ENCODE measurements at regions not wholly inside any gene's neighbourhood (a gene's known extent, or its start where the extent isn't known, plus 50 kb on each side); places are given as distances from the start of the nearest gene placed in this dataset.

DNA sequence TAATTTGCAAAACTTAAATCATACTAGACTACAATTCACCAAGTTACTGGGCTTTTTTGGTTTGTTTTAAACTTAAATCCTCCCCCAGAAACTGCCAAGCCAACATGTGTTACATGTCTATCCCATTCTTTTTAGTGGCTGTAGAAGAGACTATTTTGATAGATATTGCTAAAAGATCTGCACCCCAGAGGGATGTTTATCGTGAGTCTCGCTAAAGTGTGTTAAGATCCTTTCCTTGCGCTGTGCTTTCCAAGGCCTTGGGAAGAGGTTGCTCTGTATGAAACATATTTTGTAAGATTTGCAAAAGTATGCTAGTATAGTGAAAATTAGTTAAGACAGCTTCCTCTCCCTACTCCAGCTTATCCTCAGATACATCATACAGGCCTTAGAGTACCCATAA lies 63.0 kb downstream of the GPX5 start:
- POLR2A ChIA-PET: interaction anchor here (1.1 to 1.4 kb wide), 2 partner anchors 100 to 781 kb away, joined by 3 to 4 read pairs; a partner anchor contains a TSS
- peak overlapping the region; percentile 21; the same call in 1 of the 3 replicates for H3K4me3 ChIP-seq
- DNase-seq (ENCODE audit: low read depth in 1 of 2, low spot score in 1 of 2): no peak
- peaks cover 30% of the 10 kb centered on the region for H3K4me1 ChIP-seq
- TF ChIP-seq SREBF2 (IDR thresholded peaks at IDR 0.05) (no peak), MAZ (IDR thresholded peaks at IDR 0.05; ENCODE audit: borderline replicate concordance, low read depth, low read length) (no peak), NFE2L2 (conservative IDR thresholded peaks at IDR 0.05; ENCODE audit: low read length) (no peak), EP300 (IDR thresholded peaks at IDR 0.05) (no peak), PHF8 (IDR thresholded peaks at IDR 0.05; ENCODE audit: borderline replicate concordance, low read depth) (no peak), EHF (CRISPR knock-in tag; IDR thresholded peaks at IDR 0.05) (no peak), HOXA7 (CRISPR knock-in tag; IDR thresholded peaks at IDR 0.05) (no peak), GATA3 (IDR thresholded peaks at IDR 0.05; ENCODE audit: borderline replicate concordance) (no peak), KDM1A (IDR thresholded peaks at IDR 0.05; ENCODE audit: low read depth) (no peak), KDM5A (IDR thresholded peaks at IDR 0.05) (no peak), HDAC2 (IDR thresholded peaks at IDR 0.05) (no peak)
- TF ChIP-seq, protein P1, sequence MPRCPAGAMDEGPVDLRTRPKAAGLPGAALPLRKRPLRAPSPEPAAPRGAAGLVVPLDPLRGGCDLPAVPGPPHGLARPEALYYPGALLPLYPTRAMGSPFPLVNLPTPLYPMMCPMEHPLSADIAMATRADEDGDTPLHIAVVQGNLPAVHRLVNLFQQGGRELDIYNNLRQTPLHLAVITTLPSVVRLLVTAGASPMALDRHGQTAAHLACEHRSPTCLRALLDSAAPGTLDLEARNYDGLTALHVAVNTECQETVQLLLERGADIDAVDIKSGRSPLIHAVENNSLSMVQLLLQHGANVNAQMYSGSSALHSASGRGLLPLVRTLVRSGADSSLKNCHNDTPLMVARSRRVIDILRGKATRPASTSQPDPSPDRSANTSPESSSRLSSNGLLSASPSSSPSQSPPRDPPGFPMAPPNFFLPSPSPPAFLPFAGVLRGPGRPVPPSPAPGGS (IDR thresholded peaks at IDR 0.05): no peak
- TF ChIP-seq, protein P2, sequence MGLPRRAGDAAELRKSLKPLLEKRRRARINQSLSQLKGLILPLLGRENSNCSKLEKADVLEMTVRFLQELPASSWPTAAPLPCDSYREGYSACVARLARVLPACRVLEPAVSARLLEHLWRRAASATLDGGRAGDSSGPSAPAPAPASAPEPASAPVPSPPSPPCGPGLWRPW (IDR thresholded peaks at IDR 0.05): no peak
- TF ChIP-seq, protein P3, sequence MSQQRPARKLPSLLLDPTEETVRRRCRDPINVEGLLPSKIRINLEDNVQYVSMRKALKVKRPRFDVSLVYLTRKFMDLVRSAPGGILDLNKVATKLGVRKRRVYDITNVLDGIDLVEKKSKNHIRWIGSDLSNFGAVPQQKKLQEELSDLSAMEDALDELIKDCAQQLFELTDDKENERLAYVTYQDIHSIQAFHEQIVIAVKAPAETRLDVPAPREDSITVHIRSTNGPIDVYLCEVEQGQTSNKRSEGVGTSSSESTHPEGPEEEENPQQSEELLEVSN (IDR thresholded peaks at IDR 0.05; ENCODE audit: borderline replicate concordance, low read depth): no peak
- CTCF ChIA-PET: interaction anchor here (1.2 to 1.3 kb wide), 2 partner anchors 16 to 17 kb away, joined by 3 to 4 read pairs; no protein-coding TSS in a partner anchor
- ATAC-seq: no peak
- H3K4me2 ChIP-seq: peak overlapping the region; percentile 94
- no peak for FAIRE-seq
- WGBS (ENCODE audit: missing lambda C conversion rate): 78% methylated on average over 3 of the region's 3 CpGs
- H3K27ac ChIP-seq: peak overlapping the region in 1 of 2 experiments; percentile 54; a peak in 1 of 6 replicates
- H3K9me3 ChIP-seq: no peaks in the 10 kb centered on the region

DNA sequence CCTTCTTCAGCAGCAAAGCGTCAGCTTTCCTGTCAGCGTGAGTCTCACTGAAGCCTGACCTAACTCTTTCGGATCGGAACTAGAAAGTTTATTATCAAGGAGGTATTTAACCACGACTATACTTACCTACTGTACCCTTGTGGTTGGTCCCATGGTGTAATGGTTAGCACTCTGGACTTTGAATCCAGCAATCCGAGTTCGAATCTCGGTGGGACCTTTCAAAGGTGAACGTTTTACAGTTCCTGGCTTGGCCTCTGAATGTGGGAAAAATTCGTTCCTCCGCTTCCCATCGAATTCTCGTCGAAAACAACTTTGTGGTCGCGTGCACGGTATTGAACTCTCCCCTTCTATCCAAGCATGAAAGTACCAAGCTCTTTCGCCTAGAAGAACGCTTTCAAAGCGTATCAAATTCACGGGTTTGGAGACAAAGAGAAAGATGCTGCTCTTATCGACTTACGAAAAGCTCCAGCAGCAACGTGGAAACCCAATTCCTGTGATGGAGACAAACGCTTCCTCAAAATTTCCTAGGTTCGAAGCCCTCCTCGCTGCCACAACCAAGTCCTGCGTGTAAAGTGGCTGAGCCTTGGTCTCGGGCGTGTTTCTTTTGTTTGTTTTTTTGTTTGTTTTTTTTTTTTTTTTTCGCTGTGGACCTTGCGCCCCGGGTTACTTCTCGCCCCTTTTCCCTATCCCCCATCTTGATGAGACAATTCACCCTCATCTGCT lies 63.7 kb downstream of the GPX5 start:
- H3K4me2 ChIP-seq: peak overlapping the region; percentile 94
- ChIA-PET POLR2A (interaction anchor here (0.6 to 1.5 kb wide), 9 partner anchors 8 to 833 kb away, joined by 3 to 8 read pairs (median 4); a partner anchor contains a TSS), CTCF (interaction anchor here (0.6 to 1.3 kb wide), 4 partner anchors 15 to 866 kb away, joined by 3 to 4 read pairs (median 4); no protein-coding TSS in a partner anchor)
- H3K4me3 ChIP-seq: peak overlapping the region; percentile 40
- no peak for FAIRE-seq
- peak overlapping the region; percentile 17 to 73; a peak in 3 of 6 replicates for H3K27ac ChIP-seq
- 3% methylated on average over 34 of the region's 34 CpGs for WGBS (ENCODE audit: missing lambda C conversion rate)
- TF ChIP-seq BHLHE40 (IDR thresholded peaks at IDR 0.05; ENCODE audit: low read depth, low read length) (peak; percentile 81), POLR2AphosphoS2 (conservative IDR thresholded peaks at IDR 0.05; ENCODE audit: low read length) (no peak), NFE2L2 (conservative IDR thresholded peaks at IDR 0.05; ENCODE audit: low read length) (no peak), CHD2 (IDR thresholded peaks at IDR 0.05; ENCODE audit: low read length, partially characterized antibody) (peak; percentile 18), MAFK (IDR thresholded peaks at IDR 0.05; ENCODE audit: partially characterized antibody) (no peak), HOXB13 (CRISPR knock-in tag; IDR thresholded peaks at IDR 0.05; ENCODE audit: low read depth) (no peak), RNF2 (IDR thresholded peaks at IDR 0.05; ENCODE audit: borderline replicate concordance, low read depth) (no peak), SREBF2 (IDR thresholded peaks at IDR 0.05) (peak; percentile 71), GATA3 (IDR thresholded peaks at IDR 0.05; ENCODE audit: borderline replicate concordance) (peak; percentile 23; the same call in 1 of the 2 replicates), JUN (IDR thresholded peaks at IDR 0.05) (0 out of 5 replicates have a peak, but pooled peaks of 1 of the 2 experiments have one; percentile 33), ZC3H11A (IDR thresholded peaks at IDR 0.05) (no peak), CEBPB (IDR thresholded peaks at IDR 0.05) (peak in 1 of 2 experiments; percentile 24; a peak in 1 of 4 replicates), ESRRA (IDR thresholded peaks at IDR 0.05; ENCODE audit: borderline replicate concordance, low read length) (0 out of 2 replicates have a peak, but pooled peaks have one; percentile 64)
- TF ChIP-seq, protein P3 (IDR thresholded peaks at IDR 0.05; ENCODE audit: borderline replicate concordance, low read depth): no peak
- TF ChIP-seq, protein P2 (IDR thresholded peaks at IDR 0.05): no peak
- TF ChIP-seq, protein P4, sequence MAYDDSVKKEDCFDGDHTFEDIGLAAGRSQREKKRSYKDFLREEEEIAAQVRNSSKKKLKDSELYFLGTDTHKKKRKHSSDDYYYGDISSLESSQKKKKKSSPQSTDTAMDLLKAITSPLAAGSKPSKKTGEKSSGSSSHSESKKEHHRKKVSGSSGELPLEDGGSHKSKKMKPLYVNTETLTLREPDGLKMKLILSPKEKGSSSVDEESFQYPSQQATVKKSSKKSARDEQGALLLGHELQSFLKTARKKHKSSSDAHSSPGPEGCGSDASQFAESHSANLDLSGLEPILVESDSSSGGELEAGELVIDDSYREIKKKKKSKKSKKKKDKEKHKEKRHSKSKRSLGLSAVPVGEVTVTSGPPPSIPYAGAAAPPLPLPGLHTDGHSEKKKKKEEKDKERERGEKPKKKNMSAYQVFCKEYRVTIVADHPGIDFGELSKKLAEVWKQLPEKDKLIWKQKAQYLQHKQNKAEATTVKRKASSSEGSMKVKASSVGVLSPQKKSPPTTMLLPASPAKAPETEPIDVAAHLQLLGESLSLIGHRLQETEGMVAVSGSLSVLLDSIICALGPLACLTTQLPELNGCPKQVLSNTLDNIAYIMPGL (CRISPR knock-in tag; IDR thresholded peaks at IDR 0.05; ENCODE audit: borderline replicate concordance): peak; percentile 52; the same call in 1 of the 2 replicates
- TF ChIP-seq, protein P5, sequence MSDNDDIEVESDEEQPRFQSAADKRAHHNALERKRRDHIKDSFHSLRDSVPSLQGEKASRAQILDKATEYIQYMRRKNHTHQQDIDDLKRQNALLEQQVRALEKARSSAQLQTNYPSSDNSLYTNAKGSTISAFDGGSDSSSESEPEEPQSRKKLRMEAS (IDR thresholded peaks at IDR 0.05): peak; percentile 80; the same call in 1 of the 2 replicates
- peaks cover 30% of the 10 kb centered on the region for H3K4me1 ChIP-seq
- peak; percentile 47 to 97 for DNase-seq (ENCODE audit: low read depth in 1 of 2, low spot score in 1 of 2)
- no peaks in the 10 kb centered on the region for H3K9me3 ChIP-seq
- ATAC-seq: peak; percentile 86 to 87

All from A549 (cell line).